CD1c-positive myeloid dendritic cell (primary cell): ENCODE measurements at regions not wholly inside any gene's neighbourhood (a gene's known extent, or its start where the extent isn't known, plus 50 kb on each side); places are given as distances from the start of the nearest gene placed in this dataset.
"Not testable (repeated sequence)": the region's sequence is repeated elsewhere in the genome, so short reads cannot be mapped to it uniquely, and the experiment has no call there.

ENCODE experiments used
- DNase-seq: peaks from one replicate; pipeline ENCODE4 v3.0.0-alpha.2; 2016; ENCODE audit errors: extremely low spot score

GRCh38 chr1:229885568-229886495 lies 181.2 kb upstream of the GALNT2 start:
- no peak for DNase-seq

- no peak for DNase-seq
These were observed 180.4 kb upstream of the GALNT2 start for GRCh38 chr1:229886636-229887035.

DNA sequence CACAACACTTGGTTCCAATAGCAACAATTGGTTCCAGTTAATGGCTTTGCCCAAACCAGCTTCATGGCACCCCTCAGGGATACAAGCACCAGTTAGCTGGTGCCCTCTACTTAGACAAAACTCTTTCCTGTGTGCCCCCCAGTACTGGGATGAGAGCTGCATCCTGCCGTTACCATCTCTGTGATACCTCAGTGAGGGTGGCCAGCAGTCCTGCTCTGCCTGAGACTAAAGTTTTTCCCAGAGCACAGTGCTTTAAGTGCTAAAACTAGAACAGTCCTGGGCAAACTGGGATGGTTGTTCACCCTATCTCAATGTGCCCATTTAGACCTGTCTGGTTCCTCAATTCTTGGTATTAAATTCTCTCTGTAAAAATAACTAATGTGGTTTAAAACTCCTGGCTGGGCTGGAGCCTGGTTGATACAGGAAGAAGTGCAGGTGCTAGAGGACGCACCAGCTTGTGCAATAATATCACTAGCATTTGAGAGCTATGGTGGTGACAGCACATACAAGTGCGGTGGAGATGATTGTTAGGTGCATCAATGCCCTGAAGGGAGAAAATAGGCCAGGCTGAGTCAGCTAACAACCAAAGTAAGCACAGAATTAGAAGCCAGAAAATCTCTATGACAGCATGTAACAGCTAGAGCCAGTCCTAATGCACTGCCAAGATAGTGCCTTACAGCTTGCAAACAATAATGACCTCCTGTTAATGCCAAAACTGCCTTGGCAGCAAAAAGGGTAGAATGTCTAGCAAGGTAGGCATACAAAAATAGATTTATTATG lies 179.8 kb upstream of the GALNT2 start:
- no peak for DNase-seq

GRCh38 chr1:229888157-229888556 lies 178.9 kb upstream of the GALNT2 start:
- no peak for DNase-seq

DNA sequence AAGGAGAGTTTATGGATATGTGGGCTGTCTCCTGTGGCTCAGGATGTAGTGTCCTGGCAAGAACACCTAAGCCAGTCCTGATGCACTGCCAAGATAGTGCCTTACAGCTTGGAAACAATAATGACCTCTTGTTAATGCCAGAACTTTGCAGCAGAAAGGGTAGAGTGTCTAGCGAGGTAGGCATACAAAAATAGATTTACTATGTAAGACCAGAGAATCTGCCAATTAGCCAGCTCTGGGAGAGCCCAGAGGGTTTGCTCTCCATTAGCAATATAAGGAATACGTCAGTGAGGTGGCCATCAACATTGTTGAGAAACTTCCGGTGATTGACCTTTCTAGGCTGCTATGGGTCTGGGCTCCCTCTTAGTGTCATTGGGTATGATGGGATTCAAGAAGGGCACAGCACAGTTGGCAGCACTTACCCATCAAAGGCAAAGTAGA lies 178.5 kb upstream of the GALNT2 start:
- DNase-seq = no peak

GRCh38 chr1:229889031-229889517 lies 178.0 kb upstream of the GALNT2 start:
- DNase-seq = no peak

GRCh38 chr1:229891227-229891626 lies 175.8 kb upstream of the GALNT2 start:
- DNase-seq = no peak

DNA sequence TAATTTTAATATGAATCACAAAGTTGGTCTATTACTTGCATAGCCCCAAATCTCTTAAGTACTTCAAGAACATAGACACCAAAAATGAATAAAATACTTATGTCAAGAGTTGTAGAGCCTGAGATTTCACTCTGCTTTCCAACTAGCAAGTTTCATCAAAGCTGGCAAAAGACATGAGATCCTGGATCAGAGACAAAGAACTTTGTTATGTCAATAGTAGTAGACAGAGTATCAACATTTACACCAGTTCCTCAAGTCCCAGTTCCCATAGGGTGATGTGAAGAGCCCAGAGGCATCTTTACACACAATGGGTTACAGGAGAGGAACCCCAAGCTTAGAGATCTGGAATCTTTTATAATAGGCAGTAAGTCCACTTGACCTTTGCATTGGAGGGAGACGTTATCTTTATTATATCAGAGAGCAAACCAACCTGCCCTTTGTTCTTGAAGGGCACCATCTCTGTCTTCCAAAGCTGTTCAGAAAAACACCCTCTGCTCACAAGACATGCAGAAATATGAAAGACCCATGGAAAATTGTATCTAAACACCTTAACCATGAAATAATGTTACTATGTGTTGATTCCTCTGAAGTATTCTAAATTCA lies 174.4 kb upstream of the GALNT2 start:
- DNase-seq = no peak

DNA sequence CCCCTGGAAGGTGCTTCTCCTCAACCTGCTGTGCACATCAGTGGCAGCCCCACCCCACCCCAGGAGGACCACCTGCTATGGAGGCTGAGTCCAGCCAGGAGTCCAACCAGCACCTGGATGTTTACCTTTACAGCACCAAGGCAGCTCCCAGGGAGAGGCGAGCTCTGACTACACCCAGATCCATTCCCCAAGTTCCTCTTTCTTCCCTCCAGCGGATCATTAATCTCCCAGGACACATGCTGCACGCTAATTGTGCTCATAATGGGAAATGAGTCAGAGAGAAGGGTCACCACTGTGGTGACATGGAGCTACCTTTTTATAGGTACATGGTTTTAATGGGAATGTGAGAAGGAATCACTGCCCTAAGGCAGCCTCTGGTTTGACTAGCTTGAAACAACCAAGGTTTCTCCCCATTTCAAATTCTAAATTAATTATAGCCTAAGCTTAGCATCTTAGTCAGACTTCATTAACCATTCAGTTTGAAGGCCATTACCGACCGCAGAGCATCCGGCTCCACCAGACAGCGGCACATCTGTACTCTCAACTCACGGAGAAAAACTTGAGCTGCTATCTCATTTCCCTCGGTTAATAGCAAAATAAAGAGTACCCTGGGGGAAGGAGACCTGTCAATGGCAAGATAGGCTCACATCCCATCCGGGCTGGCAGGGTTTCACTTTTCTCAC lies 173.1 kb upstream of the GALNT2 start:
- peak; percentile 3 for DNase-seq

DNA sequence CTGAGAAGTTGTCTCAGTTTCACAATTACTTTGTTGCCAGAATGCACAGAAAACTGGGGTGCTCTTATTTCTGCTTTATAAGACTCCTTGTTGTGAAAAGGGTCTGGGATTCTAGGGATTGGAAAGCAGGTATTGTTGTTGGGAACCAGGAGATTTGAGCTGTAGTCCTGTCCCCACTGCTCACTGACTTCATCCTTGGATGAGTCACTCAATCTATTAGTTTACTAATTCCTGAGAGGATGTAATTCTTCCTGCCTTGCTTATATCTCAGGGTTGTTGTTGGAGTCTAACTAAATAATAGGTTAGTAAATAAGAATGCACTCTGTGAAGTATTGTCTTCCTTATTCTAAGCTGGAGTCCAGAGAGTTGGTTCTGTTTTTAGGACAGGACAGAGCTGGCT lies 172.5 kb upstream of the GALNT2 start:
- DNase-seq = no peak

DNA sequence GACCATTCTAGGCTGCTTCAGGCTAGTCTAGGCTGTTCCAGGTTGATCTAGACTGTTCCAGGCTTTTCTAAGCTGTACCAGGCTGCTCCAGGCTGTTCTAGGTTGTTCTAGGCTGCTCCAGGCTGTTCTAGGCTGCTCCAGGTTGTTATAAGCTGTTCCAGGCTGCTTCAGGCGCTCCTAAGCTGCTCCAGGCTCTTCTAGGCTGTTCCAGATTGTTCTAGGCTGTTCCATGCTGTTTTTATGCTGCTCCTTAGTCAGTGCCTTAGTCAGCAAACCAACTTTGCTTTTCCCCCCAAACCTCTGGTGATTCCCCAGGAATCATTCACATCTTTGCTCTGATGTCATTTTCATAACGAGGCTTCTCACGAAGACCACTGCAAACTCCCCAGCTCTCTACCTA lies 171.4 kb upstream of the GALNT2 start:
- no peak for DNase-seq

DNA sequence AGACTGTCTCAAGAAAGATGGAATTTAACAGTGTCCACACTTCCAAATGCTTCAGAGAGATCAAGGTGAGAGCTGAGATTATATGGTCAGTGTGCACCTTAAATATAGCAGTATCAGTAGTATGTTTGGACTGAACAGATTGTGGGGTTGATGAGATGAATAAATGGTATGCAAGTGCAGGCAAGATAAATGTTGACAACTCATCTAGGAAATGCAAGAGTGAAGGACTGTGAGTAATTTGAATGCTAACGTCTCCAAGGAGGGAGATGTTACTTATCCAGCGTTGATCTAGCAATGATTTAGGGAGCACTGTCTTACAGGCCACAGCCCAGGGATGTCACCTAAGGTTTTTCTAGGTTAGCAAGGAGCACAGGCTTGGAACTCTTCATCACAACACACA lies 170.7 kb upstream of the GALNT2 start:
- DNase-seq = no peak

DNA sequence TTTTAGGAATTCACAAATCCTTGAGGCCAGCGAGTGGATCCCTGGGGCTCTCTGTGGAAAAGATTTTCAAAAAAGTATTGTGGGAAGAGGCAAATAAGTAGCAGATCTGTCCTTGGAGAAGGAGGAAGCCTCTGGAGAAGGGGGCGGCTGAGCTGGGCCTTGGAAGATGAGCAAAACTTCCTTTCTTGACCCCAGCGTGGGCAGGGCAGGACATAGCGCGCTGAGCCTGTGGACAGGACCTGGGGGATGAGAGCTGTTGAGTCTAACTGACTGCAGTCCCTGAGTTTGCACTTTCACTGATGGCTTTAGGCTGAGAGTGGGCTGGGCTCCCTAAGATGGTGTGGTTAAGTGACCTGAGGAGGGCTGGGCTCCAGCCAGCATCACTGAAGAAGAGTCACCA lies 170.2 kb upstream of the GALNT2 start:
- DNase-seq = no peak

DNA sequence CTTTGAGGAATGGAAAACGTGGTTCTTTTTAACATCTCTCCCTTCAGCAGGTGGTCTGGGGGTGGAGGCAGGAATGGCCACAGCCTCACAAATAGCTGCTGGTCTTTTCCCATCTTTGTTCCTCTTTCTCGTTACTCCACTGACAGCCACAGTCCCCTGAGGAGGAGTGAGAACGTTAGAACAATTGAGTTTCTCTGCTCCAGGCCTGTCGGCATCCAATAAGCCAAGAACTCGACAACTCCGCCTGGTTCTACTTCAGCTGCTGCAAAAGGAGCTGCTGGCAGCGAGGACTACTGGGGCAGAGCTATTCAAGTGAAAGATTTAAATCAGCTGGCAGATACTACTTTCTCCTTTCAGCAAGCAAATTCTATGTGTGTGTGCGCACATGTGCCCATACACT lies 169.5 kb upstream of the GALNT2 start:
- no peak for DNase-seq

DNA sequence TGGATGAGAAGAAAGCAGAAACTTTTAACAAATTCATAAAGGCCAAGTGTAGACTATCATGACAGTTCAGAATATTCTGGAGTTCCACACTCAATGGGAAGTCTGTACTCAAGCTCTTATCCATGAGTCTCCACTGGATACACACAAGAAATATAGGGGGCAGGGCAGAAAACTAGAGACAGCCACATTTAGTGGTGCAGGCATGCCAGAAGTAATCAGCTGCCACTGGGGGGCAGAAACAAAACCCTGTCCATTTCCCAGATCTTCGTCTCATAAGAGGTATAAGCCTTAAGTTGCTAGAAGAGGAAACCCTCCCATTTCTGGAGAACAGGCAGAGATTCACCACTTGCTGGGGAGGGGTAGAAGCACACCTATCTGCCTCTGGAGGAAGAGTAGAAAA lies 166.8 kb upstream of the GALNT2 start:
- no peak for DNase-seq

- DNase-seq = no peak
These were observed 161.9 kb upstream of the GALNT2 start for GRCh38 chr1:229905031-229905545.

DNA sequence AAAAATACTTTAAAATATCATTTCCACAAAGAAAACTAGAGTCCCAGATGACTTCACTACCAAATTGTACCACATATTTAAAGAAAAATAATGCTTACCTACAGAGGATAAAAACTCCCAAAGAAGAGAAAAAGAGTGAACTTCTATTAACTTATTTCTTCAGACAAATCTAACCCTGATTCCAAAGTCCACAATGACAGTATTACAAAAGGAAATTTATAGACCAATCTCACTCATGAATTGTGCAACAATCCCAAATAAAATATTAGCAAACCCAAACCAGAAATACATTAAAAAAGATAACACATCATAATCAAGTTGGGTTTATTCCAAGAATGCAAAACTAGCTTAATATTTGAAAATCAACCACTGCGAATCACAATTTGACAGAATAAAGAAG lies 161.4 kb upstream of the GALNT2 start:
- DNase-seq = no peak

DNA sequence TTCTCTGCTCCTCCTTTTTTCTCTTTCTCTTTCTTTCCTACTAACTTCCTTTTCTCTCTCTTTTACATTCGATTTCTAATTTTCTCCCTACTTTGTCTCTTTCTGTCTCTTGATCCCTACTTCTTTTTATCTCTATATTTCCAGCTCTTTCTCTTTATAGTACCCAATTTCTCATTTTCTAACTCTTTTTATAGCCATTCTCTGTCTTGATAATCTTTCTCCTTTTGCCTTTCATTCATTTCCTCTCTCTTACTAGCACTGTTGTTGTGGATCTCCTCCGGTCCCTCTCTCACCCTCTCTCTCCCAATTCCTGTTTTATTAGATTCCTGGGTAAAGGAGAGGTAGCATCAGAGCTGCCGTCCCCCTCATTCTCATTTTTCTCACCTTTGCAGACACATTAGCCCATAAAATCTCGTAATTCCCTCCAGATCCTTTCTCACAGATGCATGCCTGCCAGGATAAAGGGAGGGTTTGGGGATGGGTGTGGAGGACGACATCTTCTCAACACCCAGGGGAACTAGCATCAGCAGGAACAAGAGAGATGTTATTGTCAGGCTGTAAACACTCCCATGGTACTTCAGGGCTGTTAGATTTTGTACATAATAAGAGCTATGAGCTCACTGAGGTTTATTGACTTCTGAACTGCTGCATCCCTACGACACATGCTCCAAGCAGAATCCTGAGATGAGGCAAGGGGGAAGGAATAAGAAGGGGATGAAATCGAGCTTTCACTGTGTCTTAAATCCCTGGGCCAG lies 159.0 kb upstream of the GALNT2 start:
- DNase-seq = no peak

- no peak for DNase-seq
These were observed 158.3 kb upstream of the GALNT2 start for GRCh38 chr1:229908689-229909088.

- no peak for DNase-seq
These were observed 153.5 kb upstream of the GALNT2 start for GRCh38 chr1:229913489-229913888.

- not testable (repeated sequence) for DNase-seq
These were observed 147.6 kb upstream of the GALNT2 start for GRCh38 chr1:229919488-229919887.
